ENCODE measurements at regions not wholly inside any gene's neighbourhood (a gene's known extent, or its start where the extent isn't known, plus 50 kb on each side); places are given as distances from the start of the nearest gene placed in this dataset.

DNA sequence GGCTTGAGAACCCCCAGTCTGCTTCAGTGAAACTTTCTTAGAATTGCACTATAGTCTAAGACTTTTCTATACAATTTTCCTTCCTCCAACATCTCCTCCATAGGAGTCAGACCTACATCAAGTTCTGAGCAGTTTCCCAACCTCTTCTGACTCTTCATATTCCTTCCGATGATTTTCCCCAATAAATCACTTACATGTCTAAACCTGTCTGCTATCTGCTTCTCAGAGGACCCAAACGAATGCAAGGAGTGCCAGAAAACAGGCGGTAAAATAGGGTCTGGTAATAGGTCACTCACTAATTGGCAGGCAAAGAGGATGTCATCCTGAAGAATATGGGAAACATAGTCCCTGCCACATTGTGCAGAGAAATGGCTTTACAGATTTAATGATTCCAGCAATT lies 153.9 kb downstream of the PCDH18 start:
- TF ChIP-seq EZH2 (IDR thresholded peaks at IDR 0.05) (no peak), CTCF (IDR thresholded peaks at IDR 0.05 in 2 of 3, conservative IDR thresholded peaks at IDR 0.05 in 1 of 3; ENCODE audit: borderline replicate concordance in 1 of 3, insufficient read depth in 1 of 3, low read depth in 2 of 3, low read length in 2 of 3) (no peak), POLR2AphosphoS5 (IDR thresholded peaks at IDR 0.05; ENCODE audit: low read depth, low read length) (no peak), EGR1 (IDR thresholded peaks at IDR 0.05; ENCODE audit: low read depth) (no peak), EZH2phosphoT487 (IDR thresholded peaks at IDR 0.05; ENCODE audit: borderline replicate concordance) (no peak), SRF (IDR thresholded peaks at IDR 0.05; ENCODE audit: low read depth) (no peak)

Measured in HCT116 (cell line).